ENCODE measurements at regions not wholly inside any gene's neighbourhood (a gene's known extent, or its start where the extent isn't known, plus 50 kb on each side); places are given as distances from the start of the nearest gene placed in this dataset.

DNA sequence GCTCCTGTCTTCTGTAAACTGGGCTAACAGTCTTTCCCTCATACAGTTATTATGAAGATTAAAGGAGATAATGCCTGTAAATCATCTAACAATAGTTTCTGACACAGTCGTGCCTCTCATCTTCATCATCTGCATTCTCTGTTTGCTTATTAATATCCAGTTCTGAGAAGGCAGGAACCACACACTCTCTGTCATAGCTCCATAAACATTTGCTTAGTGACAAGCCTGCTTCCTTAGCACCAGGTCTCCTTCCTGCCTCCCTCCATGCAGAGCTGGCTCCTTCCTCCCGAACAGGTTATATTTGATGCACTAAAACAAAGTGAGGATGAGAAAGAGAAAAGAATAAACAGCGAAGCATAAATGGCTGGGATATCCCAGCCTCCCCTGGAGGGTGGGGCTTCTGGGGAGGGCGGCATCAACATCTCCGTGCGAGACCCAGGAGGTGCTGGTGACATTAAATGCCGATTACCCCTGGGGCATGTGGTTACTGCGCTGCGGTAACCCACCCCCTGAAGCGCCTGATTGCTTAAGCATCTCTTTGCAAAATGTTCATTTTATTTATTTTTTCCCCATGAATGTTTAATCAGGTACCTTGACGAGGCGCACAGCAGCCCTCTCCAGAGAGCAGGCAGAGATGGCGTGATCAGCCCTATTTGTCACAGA is 404.9 kb downstream of the NXPE2 start:
- TF ChIP-seq, protein P1, sequence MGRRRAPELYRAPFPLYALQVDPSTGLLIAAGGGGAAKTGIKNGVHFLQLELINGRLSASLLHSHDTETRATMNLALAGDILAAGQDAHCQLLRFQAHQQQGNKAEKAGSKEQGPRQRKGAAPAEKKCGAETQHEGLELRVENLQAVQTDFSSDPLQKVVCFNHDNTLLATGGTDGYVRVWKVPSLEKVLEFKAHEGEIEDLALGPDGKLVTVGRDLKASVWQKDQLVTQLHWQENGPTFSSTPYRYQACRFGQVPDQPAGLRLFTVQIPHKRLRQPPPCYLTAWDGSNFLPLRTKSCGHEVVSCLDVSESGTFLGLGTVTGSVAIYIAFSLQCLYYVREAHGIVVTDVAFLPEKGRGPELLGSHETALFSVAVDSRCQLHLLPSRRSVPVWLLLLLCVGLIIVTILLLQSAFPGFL (CRISPR knock-in tag; IDR thresholded peaks at IDR 0.05; ENCODE audit: borderline replicate concordance) = no peak
- TF ChIP-seq CTCF (IDR thresholded peaks at IDR 0.05) (no peak), NR2C2 (CRISPR knock-in tag; IDR thresholded peaks at IDR 0.05) (no peak), ZNF396 (CRISPR knock-in tag; IDR thresholded peaks at IDR 0.05; ENCODE audit: borderline replicate concordance) (no peak), FOXJ3 (CRISPR knock-in tag; IDR thresholded peaks at IDR 0.05; ENCODE audit: borderline replicate concordance) (no peak), MYBL2 (CRISPR knock-in tag; IDR thresholded peaks at IDR 0.05) (no peak), ZNF121 (CRISPR knock-in tag; IDR thresholded peaks at IDR 0.05) (no peak), SMAD4 (CRISPR knock-in tag; IDR thresholded peaks at IDR 0.05) (no peak)
- TF ChIP-seq, protein P2, sequence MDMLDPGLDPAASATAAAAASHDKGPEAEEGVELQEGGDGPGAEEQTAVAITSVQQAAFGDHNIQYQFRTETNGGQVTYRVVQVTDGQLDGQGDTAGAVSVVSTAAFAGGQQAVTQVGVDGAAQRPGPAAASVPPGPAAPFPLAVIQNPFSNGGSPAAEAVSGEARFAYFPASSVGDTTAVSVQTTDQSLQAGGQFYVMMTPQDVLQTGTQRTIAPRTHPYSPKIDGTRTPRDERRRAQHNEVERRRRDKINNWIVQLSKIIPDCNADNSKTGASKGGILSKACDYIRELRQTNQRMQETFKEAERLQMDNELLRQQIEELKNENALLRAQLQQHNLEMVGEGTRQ (CRISPR knock-in tag; IDR thresholded peaks at IDR 0.05) = no peak
- TF ChIP-seq, protein P3, sequence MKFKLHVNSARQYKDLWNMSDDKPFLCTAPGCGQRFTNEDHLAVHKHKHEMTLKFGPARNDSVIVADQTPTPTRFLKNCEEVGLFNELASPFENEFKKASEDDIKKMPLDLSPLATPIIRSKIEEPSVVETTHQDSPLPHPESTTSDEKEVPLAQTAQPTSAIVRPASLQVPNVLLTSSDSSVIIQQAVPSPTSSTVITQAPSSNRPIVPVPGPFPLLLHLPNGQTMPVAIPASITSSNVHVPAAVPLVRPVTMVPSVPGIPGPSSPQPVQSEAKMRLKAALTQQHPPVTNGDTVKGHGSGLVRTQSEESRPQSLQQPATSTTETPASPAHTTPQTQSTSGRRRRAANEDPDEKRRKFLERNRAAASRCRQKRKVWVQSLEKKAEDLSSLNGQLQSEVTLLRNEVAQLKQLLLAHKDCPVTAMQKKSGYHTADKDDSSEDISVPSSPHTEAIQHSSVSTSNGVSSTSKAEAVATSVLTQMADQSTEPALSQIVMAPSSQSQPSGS (CRISPR knock-in tag; IDR thresholded peaks at IDR 0.05; ENCODE audit: borderline replicate concordance, low read depth) = no peak

Data from WTC11 (cell line).